ENCODE measurements at regions not wholly inside any gene's neighbourhood (a gene's known extent, or its start where the extent isn't known, plus 50 kb on each side); places are given as distances from the start of the nearest gene placed in this dataset.

DNA sequence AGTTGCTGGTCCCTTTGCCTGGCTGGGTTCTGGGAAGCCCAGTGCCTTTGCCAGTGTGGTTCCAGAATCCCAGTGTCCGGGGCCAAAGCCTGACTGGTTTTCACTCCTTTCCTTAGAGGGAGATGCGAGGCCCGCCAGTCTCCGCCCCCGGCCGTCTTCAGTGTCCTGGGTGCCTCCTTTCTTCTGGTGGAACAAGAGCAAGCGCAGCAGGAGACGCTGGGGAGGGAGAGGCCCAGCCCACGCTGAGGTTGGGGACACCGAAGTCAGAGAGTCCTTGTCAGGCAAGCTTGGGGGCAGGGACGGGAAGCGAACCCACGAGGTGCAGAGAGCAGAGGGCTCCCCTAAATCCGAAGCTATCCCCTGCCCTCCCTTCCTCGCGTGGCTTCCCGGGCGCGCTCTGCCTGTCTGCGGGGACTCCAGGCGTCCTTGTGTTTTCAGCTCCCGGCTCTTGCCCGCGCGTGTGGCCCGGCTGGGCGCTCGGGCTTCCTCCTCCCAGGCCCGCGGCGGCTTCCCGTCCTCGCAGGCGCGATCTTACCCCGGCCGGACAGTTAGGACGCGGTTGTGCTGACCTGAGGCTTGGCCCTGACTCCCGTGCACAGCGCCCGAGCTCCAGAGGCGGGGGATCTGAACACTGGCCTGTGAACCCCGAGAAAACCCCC lies 60.6 kb upstream of the UBE3C start:
- H3K9me3 ChIP-seq (ENCODE audit: insufficient read depth, low read depth), result no peaks in the 10 kb centered on the region
- no peaks in the 10 kb centered on the region for H3K36me3 ChIP-seq (ENCODE audit: low read depth)
- TF ChIP-seq, protein P1, sequence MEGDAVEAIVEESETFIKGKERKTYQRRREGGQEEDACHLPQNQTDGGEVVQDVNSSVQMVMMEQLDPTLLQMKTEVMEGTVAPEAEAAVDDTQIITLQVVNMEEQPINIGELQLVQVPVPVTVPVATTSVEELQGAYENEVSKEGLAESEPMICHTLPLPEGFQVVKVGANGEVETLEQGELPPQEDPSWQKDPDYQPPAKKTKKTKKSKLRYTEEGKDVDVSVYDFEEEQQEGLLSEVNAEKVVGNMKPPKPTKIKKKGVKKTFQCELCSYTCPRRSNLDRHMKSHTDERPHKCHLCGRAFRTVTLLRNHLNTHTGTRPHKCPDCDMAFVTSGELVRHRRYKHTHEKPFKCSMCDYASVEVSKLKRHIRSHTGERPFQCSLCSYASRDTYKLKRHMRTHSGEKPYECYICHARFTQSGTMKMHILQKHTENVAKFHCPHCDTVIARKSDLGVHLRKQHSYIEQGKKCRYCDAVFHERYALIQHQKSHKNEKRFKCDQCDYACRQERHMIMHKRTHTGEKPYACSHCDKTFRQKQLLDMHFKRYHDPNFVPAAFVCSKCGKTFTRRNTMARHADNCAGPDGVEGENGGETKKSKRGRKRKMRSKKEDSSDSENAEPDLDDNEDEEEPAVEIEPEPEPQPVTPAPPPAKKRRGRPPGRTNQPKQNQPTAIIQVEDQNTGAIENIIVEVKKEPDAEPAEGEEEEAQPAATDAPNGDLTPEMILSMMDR (conservative IDR thresholded peaks at IDR 0.05), result no peak
- no peak for TF ChIP-seq EZH2 (IDR thresholded peaks at IDR 0.05; ENCODE audit: low read depth)
- H3K4me3 ChIP-seq, result no peak overlapping the region
- no peak overlapping the region for H3K27ac ChIP-seq
- no peaks in the 10 kb centered on the region for H4K20me1 ChIP-seq (ENCODE audit: insufficient read depth)
- BruUV-seq (replicated peaks), result no TSS peak
- H3K4me1 ChIP-seq (replicated peaks; ENCODE audit: insufficient read depth), result no peaks in the 10 kb centered on the region
- no peaks in the 10 kb centered on the region for H3F3A ChIP-seq (ENCODE audit: insufficient read depth, low read depth)
- H3K9me2 ChIP-seq (ENCODE audit: insufficient read depth), result no peaks in the 10 kb centered on the region
- H3K4me2 ChIP-seq, result no peak overlapping the region
- ChIA-PET POLR2A (ENCODE audit: unreplicated experiment) (no interaction called here), CTCF (no interaction called here)
- H3K27me3 ChIP-seq (ENCODE audit: insufficient read depth, low read depth), result peaks cover 68% of the 10 kb centered on the region
- intact Hi-C loops (cut with micrococcal nuclease; ENCODE audit: unreplicated experiment), result no loop called here
- no peak overlapping the region for H2AFZ ChIP-seq
- no peaks in the 10 kb centered on the region for H3K79me2 ChIP-seq (ENCODE audit: low read depth)
- DNase-seq, result no peak

DNA sequence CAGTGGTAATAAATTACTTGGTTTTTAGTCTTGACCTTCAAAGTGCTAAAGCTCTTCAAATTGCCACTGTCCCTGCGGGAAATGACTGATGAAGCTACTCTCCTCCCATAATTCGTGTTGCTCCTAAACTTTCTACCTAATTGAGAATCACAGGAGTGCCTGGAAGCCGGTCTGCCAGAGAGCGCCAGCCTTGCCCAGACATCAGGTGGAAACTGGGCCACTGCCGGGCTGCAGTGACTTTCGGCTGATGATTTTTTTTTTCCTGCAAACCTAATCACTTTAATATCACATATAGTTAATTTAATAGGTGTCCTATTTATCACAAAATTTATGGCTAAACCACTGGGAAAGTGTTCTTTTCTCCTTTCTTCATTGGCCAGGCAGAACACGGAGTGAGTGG lies 59.6 kb upstream of the UBE3C start:
- CTCF ChIA-PET, result no interaction called here
- TF ChIP-seq, protein P1 (conservative IDR thresholded peaks at IDR 0.05), result no peak
- TF ChIP-seq EZH2 (IDR thresholded peaks at IDR 0.05; ENCODE audit: low read depth), result no peak

DNA sequence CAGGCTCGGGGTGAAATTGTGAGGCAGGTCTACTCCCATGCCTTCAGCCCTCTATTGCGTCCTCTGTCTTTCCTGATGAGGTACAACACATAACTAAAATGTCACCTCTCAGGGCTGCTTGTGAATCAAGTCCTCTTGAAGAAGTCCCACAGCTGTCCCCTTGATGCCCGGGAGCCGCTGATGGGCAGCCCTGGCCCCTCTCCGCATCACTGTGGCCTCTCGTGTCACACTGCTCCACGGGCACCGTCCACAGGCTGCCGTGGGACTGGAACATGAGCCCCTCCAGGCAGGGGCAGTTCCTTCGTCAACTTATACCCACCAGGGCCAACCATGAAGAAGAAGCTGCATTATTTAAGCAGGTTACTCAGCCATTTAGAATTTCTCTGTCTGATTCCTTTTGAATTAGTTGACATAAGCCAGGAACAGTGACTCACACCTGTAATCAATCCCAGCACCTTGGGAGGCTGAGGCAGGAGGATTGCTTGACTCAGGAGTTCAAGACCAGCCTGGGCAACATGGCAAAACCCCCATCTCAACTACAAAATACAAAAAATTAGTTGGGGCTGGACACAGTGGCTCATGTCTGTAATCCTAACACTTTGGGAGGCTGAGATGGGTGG lies 58.5 kb upstream of the UBE3C start:
- Histone ChIP-seq H3K27me3 (ENCODE audit: insufficient read depth, low read depth) (peaks cover 53% of the 10 kb centered on the region), H3K4me1 (replicated peaks; ENCODE audit: insufficient read depth) (no peaks in the 10 kb centered on the region), H3K27ac (no peak overlapping the region), H3K9me3 (ENCODE audit: insufficient read depth, low read depth) (peaks cover 7% of the 10 kb centered on the region; the same call in 1 of the 2 replicates), H3F3A (ENCODE audit: insufficient read depth, low read depth) (no peaks in the 10 kb centered on the region), H4K20me1 (ENCODE audit: insufficient read depth) (no peaks in the 10 kb centered on the region), H3K9me2 (ENCODE audit: insufficient read depth) (no peaks in the 10 kb centered on the region), H3K79me2 (ENCODE audit: low read depth) (no peaks in the 10 kb centered on the region), H3K4me3 (no peak overlapping the region), H2AFZ (no peak overlapping the region), H3K4me2 (no peak overlapping the region), H3K36me3 (ENCODE audit: low read depth) (no peaks in the 10 kb centered on the region)
- DNase-seq, result no peak
- intact Hi-C loops (cut with micrococcal nuclease; ENCODE audit: unreplicated experiment), result no loop called here
- BruUV-seq (replicated peaks), result no TSS peak
- TF ChIP-seq, protein P1 (conservative IDR thresholded peaks at IDR 0.05), result no peak
- no peak for TF ChIP-seq EZH2 (IDR thresholded peaks at IDR 0.05; ENCODE audit: low read depth)
- ChIA-PET POLR2A (ENCODE audit: unreplicated experiment) (no interaction called here), CTCF (no interaction called here)

More for the DNA sequence above, 59.6 kb upstream of the UBE3C start:
- H4K20me1 ChIP-seq (ENCODE audit: insufficient read depth), result no peaks in the 10 kb centered on the region
- H3K79me2 ChIP-seq (ENCODE audit: low read depth), result no peaks in the 10 kb centered on the region
- BruUV-seq (replicated peaks), result no TSS peak
- no peaks in the 10 kb centered on the region for H3F3A ChIP-seq (ENCODE audit: insufficient read depth, low read depth)
- H3K9me2 ChIP-seq (ENCODE audit: insufficient read depth), result no peaks in the 10 kb centered on the region
- H3K4me1 ChIP-seq (replicated peaks; ENCODE audit: insufficient read depth), result no peaks in the 10 kb centered on the region
- DNase-seq, result no peak
- POLR2A ChIA-PET (ENCODE audit: unreplicated experiment), result no interaction called here
- intact Hi-C loops (cut with micrococcal nuclease; ENCODE audit: unreplicated experiment), result no loop called here
- H3K9me3 ChIP-seq (ENCODE audit: insufficient read depth, low read depth), result peaks cover 4% of the 10 kb centered on the region; the same call in 1 of the 2 replicates
- no peak overlapping the region for H2AFZ ChIP-seq
- H3K36me3 ChIP-seq (ENCODE audit: low read depth), result no peaks in the 10 kb centered on the region
- H3K27me3 ChIP-seq (ENCODE audit: insufficient read depth, low read depth), result peaks cover 61% of the 10 kb centered on the region
- H3K4me2 ChIP-seq, result no peak overlapping the region
- no peak overlapping the region for H3K27ac ChIP-seq
- H3K4me3 ChIP-seq, result no peak overlapping the region

Measured in PC-9 (cell line).